ENCODE measurements at regions not wholly inside any gene's neighbourhood (a gene's known extent, or its start where the extent isn't known, plus 50 kb on each side); places are given as distances from the start of the nearest gene placed in this dataset.
"Not testable (repeated sequence)": the region's sequence is repeated elsewhere in the genome, so short reads cannot be mapped to it uniquely, and the experiment has no call there.

- no peaks in the 10 kb centered on the region for H3K27me3 ChIP-seq
- H3K9me3 ChIP-seq: no peaks in the 10 kb centered on the region
- intact Hi-C loops (cut with DNase I; ENCODE audit: low total_unique reads): no loop called here
- no peaks in the 10 kb centered on the region for H3K4me1 ChIP-seq
- H3K36me3 ChIP-seq: no peaks in the 10 kb centered on the region
- no peak for DNase-seq
- TF ChIP-seq EP300 (IDR thresholded peaks at IDR 0.05) (no peak), CTCF (IDR thresholded peaks at IDR 0.05) (no peak), POLR2A (IDR thresholded peaks at IDR 0.05) (no peak), POLR2AphosphoS5 (IDR thresholded peaks at IDR 0.05) (no peak)
- no peak overlapping the region for H3K27ac ChIP-seq
- WGBS, 5 donors: 70 to 87% (median 78%) methylated on average over 2 of the region's 2 CpGs
- H3K4me3 ChIP-seq: no peak overlapping the region
Observed at GRCh38 chr2:210861038-210861665, 304.8 kb downstream of the CPS1 start.

- Histone ChIP-seq H3K9me3 (no peaks in the 10 kb centered on the region), H3K4me3 (no peak overlapping the region), H3K4me1 (no peaks in the 10 kb centered on the region), H3K27me3 (no peaks in the 10 kb centered on the region), H3K36me3 (no peaks in the 10 kb centered on the region), H3K27ac (no peak overlapping the region)
- WGBS, 5 donors: 65 to 79% (median 71%) methylated on average over 2 of the region's 2 CpGs
- intact Hi-C loops (cut with DNase I; ENCODE audit: low total_unique reads): no loop called here
- no peak for DNase-seq
- TF ChIP-seq CTCF (IDR thresholded peaks at IDR 0.05) (no peak), POLR2A (IDR thresholded peaks at IDR 0.05) (no peak), EP300 (IDR thresholded peaks at IDR 0.05) (no peak), POLR2AphosphoS5 (IDR thresholded peaks at IDR 0.05) (no peak)
Observed at GRCh38 chr2:210862283-210863065, 306.1 kb downstream of the CPS1 start.

GRCh38 chr2:210863283-210863682, 306.9 kb downstream of the CPS1 start:
- WGBS, 5 donors: 85 to 90% (median 88%) methylated on average over 1 of the region's 1 CpG

GRCh38 chr2:210871566-210871965, 315.2 kb downstream of the CPS1 start:
- DNase-seq; H3K4me1 ChIP-seq; H3K36me3 ChIP-seq; H3K4me3 ChIP-seq; H3K27ac ChIP-seq; intact Hi-C loops (cut with DNase I; ENCODE audit: low total_unique reads); H3K27me3 ChIP-seq; H3K9me3 ChIP-seq: not testable (repeated sequence)
- WGBS, 5 donors: 79 to 92% (median 89%) methylated on average over 3 of the region's 3 CpGs

More at GRCh38 chr2:210863283-210863682, 306.9 kb downstream of the CPS1 start:
- Histone ChIP-seq H3K27me3 (no peaks in the 10 kb centered on the region), H3K9me3 (no peaks in the 10 kb centered on the region), H3K36me3 (no peaks in the 10 kb centered on the region), H3K27ac (no peak overlapping the region), H3K4me3 (no peak overlapping the region), H3K4me1 (no peaks in the 10 kb centered on the region)
- intact Hi-C loops (cut with DNase I; ENCODE audit: low total_unique reads): no loop called here
- no peak for DNase-seq
- TF ChIP-seq POLR2AphosphoS5 (IDR thresholded peaks at IDR 0.05) (no peak), CTCF (IDR thresholded peaks at IDR 0.05) (no peak), POLR2A (IDR thresholded peaks at IDR 0.05) (no peak), EP300 (IDR thresholded peaks at IDR 0.05) (no peak)

GRCh38 chr2:210873631-210874030, 317.2 kb downstream of the CPS1 start:
- no peak overlapping the region for H3K27ac ChIP-seq
- no peaks in the 10 kb centered on the region for H3K4me1 ChIP-seq
- no peaks in the 10 kb centered on the region for H3K9me3 ChIP-seq
- TF ChIP-seq POLR2A (IDR thresholded peaks at IDR 0.05): no peak
- H3K4me3 ChIP-seq: no peak overlapping the region
- no peak for DNase-seq
- 61 to 76% (median 70%) methylated on average over 1 of the region's 1 CpG for WGBS, 5 donors
- H3K36me3 ChIP-seq: no peaks in the 10 kb centered on the region
- no peaks in the 10 kb centered on the region for H3K27me3 ChIP-seq
- intact Hi-C loops (cut with DNase I; ENCODE audit: low total_unique reads): no loop called here

Data from stomach (tissue), 8 donors.